ENCODE measurements at regions not wholly inside any gene's neighbourhood (a gene's known extent, or its start where the extent isn't known, plus 50 kb on each side); places are given as distances from the start of the nearest gene placed in this dataset.

- no peak for DNase-seq
These were observed 445.4 kb downstream of the BCL11B start for GRCh38 chr14:98826618-98827017.

- no peak for DNase-seq
These were observed 437.9 kb downstream of the BCL11B start for GRCh38 chr14:98834119-98834518.

- DNase-seq, result no peak
These were observed 436.8 kb downstream of the BCL11B start for GRCh38 chr14:98835051-98835824.

- DNase-seq, result no peak
These were observed 436.2 kb downstream of the BCL11B start for GRCh38 chr14:98835825-98836100.

- DNase-seq, result no peak
These were observed 431.9 kb downstream of the BCL11B start for GRCh38 chr14:98840091-98840490.

GRCh38 chr14:98840511-98840910, 431.5 kb downstream of the BCL11B start:
- no peak for DNase-seq

- no peak for DNase-seq
These were observed 427.5 kb downstream of the BCL11B start for GRCh38 chr14:98844456-98844855.

- DNase-seq, result no peak
These were observed 424.2 kb downstream of the BCL11B start for GRCh38 chr14:98847521-98848468.

GRCh38 chr14:98853063-98853729, 418.8 kb downstream of the BCL11B start:
- no peak for DNase-seq

- no peak for DNase-seq
These were observed 415.9 kb downstream of the BCL11B start for GRCh38 chr14:98855926-98856715.

GRCh38 chr14:98858158-98858557, 413.8 kb downstream of the BCL11B start:
- DNase-seq, result no peak

GRCh38 chr14:98858561-98858960, 413.4 kb downstream of the BCL11B start:
- no peak for DNase-seq

- no peak for DNase-seq
These were observed 412.7 kb downstream of the BCL11B start for GRCh38 chr14:98859301-98859700.

- no peak for DNase-seq
These were observed 407.8 kb downstream of the BCL11B start for GRCh38 chr14:98864211-98864610.

GRCh38 chr14:98867146-98867545, 404.9 kb downstream of the BCL11B start:
- DNase-seq, result no peak

- DNase-seq, result no peak
These were observed 404.3 kb downstream of the BCL11B start for GRCh38 chr14:98867726-98868125.

- DNase-seq, result no peak
These were observed 403.1 kb downstream of the BCL11B start for GRCh38 chr14:98868866-98869265.

GRCh38 chr14:98871796-98872195, 400.2 kb downstream of the BCL11B start:
- DNase-seq, result no peak

- DNase-seq, result no peak
These were observed 394.9 kb downstream of the BCL11B start for GRCh38 chr14:98877065-98877464.

GRCh38 chr14:98878282-98878681, 393.7 kb downstream of the BCL11B start:
- no peak for DNase-seq

GRCh38 chr14:98886982-98887381, 385.0 kb downstream of the BCL11B start:
- DNase-seq, result no peak

GRCh38 chr14:98888281-98888680, 383.7 kb downstream of the BCL11B start:
- no peak for DNase-seq

Data from OCI-M1 (cell line).